K562 (cell line): ENCODE measurements at regions not wholly inside any gene's neighbourhood (a gene's known extent, or its start where the extent isn't known, plus 50 kb on each side); places are given as distances from the start of the nearest gene placed in this dataset.

Source experiments
- ATAC-seq: fragments of 200-7000 bp; cut with Tn5 transposase; 3 replicates; pipeline ENCODE4 v1.9.1; 2020; ENCODE audit warnings: moderate library complexity
- BruUV-seq: library from RNA; stranded (reverse); fragments of 400-500 nt; replicated peaks from 2 replicates; lab custom pipeline; 2021; lab: Mats Ljungman, UMichigan
- CTCF ChIA-PET: fragments of 300-600 bp; formaldehyde crosslinking; extraction: SDS; loops from one replicate; lab custom pipeline; 2021; ENCODE audit warnings: low intra/inter-chr PET ratio; lab: Yijun Ruan, JAX
- POLR2A ChIA-PET: fragments of 300-600, 350-650 bp; sonication (Branson Sonifier 250); formaldehyde crosslinking; extraction: SDS; loops from one replicate; lab custom pipeline; 2021; ENCODE audit warnings: antibody characterized with exemption, inconsistent platforms; lab: Yijun Ruan, JAX
- DNase-seq, 4 experiments: peaks; one replicate each; pipeline versions ENCODE4 v3.0.0 to v3.0.0-alpha.2; 2011 to 2018; ENCODE audit warnings: low spot score in 3 of 4, mixed read lengths in 3 of 4; ENCODE audit errors: extremely low read depth in 1 of 4
- FAIRE-seq: peaks from 2 replicates; lab custom pipeline; 2011; peaks lifted over from hg19 to GRCh38; lab: Jason Lieb, UNC
- H2AFZ ChIP-seq: 2 replicates; pipeline ENCODE4 v1.6.0; 2011; ENCODE audit warnings: low read depth, low read length, control low read depth, inconsistent platforms
- H3K27ac ChIP-seq: fragments of 200-600 bp; 3 replicates; pipeline ENCODE4 v1.8.0; 2011; ENCODE audit warnings: low read depth, mild to moderate bottlenecking, control low read depth, inconsistent platforms, low read length, moderate library complexity, mixed read lengths; ENCODE audit errors: extremely low read depth
- H3K27me3 ChIP-seq, 2 experiments: fragments of 300-600 bp in 1 of 2; 2 replicates in 1 of 2; 3 replicates in 1 of 2; pipeline versions ENCODE4 v1.6.0 to v1.8.0; 2011; ENCODE audit warnings: inconsistent platforms in 2 of 2, low read length in 2 of 2, mild to moderate bottlenecking in 1 of 2, mixed read lengths in 1 of 2, moderate library complexity in 1 of 2; ENCODE audit not compliant: control insufficient read depth in 2 of 2, insufficient read depth in 2 of 2
- H3K36me3 ChIP-seq: fragments of 300-600 bp; 3 replicates; pipeline ENCODE4 v1.8.0; 2011; ENCODE audit warnings: mild to moderate bottlenecking, low read length, inconsistent platforms; ENCODE audit not compliant: control insufficient read depth, insufficient read depth
- H3K4me1 ChIP-seq, 2 experiments: fragments of 200-600 bp in 1 of 2; replicated peaks in 1 of 2; 2 replicates in 1 of 2; 3 replicates in 1 of 2; pipeline versions ENCODE4 v1.5.1 to v1.8.0; 2011; ENCODE audit warnings: inconsistent platforms in 2 of 2, low read length in 2 of 2, mild to moderate bottlenecking in 1 of 2, mixed read lengths in 1 of 2, moderate library complexity in 1 of 2; ENCODE audit not compliant: control insufficient read depth in 2 of 2, insufficient read depth in 2 of 2
- H3K4me2 ChIP-seq: 2 replicates; pipeline ENCODE4 v1.6.1; 2011; ENCODE audit warnings: low read length, control low read depth, inconsistent platforms, mixed read lengths; ENCODE audit not compliant: insufficient read depth
- H3K4me3 ChIP-seq: fragments of 200-600 bp; sonication (generic), shearing (Covaris generic); 2 replicates; pipeline ENCODE4 v1.5.1; 2016; ENCODE audit warnings: control low read depth, inconsistent platforms
- H3K79me2 ChIP-seq: fragments of 200-600 bp; 3 replicates; pipeline ENCODE4 v1.8.0; 2011; ENCODE audit warnings: low read length, inconsistent platforms; ENCODE audit not compliant: control insufficient read depth, insufficient read depth
- H3K9ac ChIP-seq, 2 experiments: 2 replicates each; pipeline versions ENCODE4 v1.6.0 to v1.6.1; 2011; ENCODE audit warnings: low read depth in 2 of 2, low read length in 2 of 2, control low read depth in 1 of 2, inconsistent platforms in 1 of 2, mild to moderate bottlenecking in 1 of 2, mixed read lengths in 1 of 2; ENCODE audit not compliant: insufficient read depth in 1 of 2
- H3K9me1 ChIP-seq: one replicate; pipeline ENCODE4 v1.6.0; 2011; ENCODE audit warnings: inconsistent platforms, mild to moderate bottlenecking, low read length, moderate library complexity; ENCODE audit not compliant: control insufficient read depth, insufficient read depth
- H3K9me3 ChIP-seq: replicated peaks from 2 replicates; pipeline ENCODE4 v1.5.1; 2011; ENCODE audit warnings: low read depth, low read length, inconsistent platforms; ENCODE audit not compliant: control insufficient read depth, insufficient read depth
- H4K20me1 ChIP-seq: replicated peaks from 2 replicates; pipeline ENCODE4 v1.6.1; 2011; ENCODE audit warnings: low read length, inconsistent platforms, mixed read lengths; ENCODE audit not compliant: control insufficient read depth, insufficient read depth
- FOXM1 ChIP-seq, 2 experiments: fragments of 450-650 bp in 1 of 2; sonication (generic) in 1 of 2; formaldehyde crosslinking in 1 of 2; IDR thresholded peaks; 2 replicates each; pipeline versions ENCODE4 v1.6.1 to v1.9.0; 2017 to 2022; ENCODE audit warnings: low read depth in 2 of 2, mild to moderate bottlenecking in 2 of 2, missing genetic modification reagents in 1 of 2, moderate library complexity in 1 of 2
- FOXP1 ChIP-seq: sonication (generic); formaldehyde crosslinking; IDR thresholded peaks from 2 replicates; pipeline ENCODE4 v1.8.0; 2022; ENCODE audit warnings: mild to moderate bottlenecking, missing genetic modification reagents
- NCOR1 ChIP-seq: fragments of 450-650 bp; IDR thresholded peaks from 2 replicates; pipeline ENCODE4 v1.6.1; 2016; ENCODE audit warnings: mild to moderate bottlenecking, moderate library complexity
- NFE2L1 ChIP-seq: fragments of 450-650 bp; IDR thresholded peaks from 2 replicates; pipeline ENCODE4 v1.6.1; 2016; ENCODE audit warnings: missing genetic modification characterization, low read depth, mild to moderate bottlenecking, missing compliant biosample characterization, moderate library complexity, borderline replicate concordance
- NFRKB ChIP-seq: fragments of 450-650 bp; IDR thresholded peaks from 2 replicates; pipeline ENCODE4 v1.6.1; 2016; ENCODE audit warnings: low read depth
- NR2C1 ChIP-seq, 2 experiments: fragments of 450-650 bp; IDR thresholded peaks; 2 replicates each; pipeline ENCODE4 v1.6.1; 2017; ENCODE audit warnings: mild to moderate bottlenecking in 2 of 2, antibody characterized with exemption in 1 of 2, inconsistent platforms in 1 of 2, missing compliant biosample characterization in 1 of 2, missing genetic modification characterization in 1 of 2
- ZNF140 ChIP-seq: fragments of 250-450 bp; sonication (Bioruptor Pico); IDR thresholded peaks from 2 replicates; pipeline ENCODE4 v1.8.0; 2021; ENCODE audit warnings: moderate library complexity, mild to moderate bottlenecking, inconsistent platforms
- WGBS: fragments of 100-300 bp; shearing (Covaris generic); methylation state at CpG from one replicate; pipeline ENCODE4 v1.1.6; 2016; ENCODE audit warnings: low coverage, mixed read lengths; ENCODE audit not compliant: insufficient coverage; ENCODE audit errors: missing lambda C conversion rate; 5-methylcytosine and 5-hydroxymethylcytosine counted together
- in situ Hi-C: fragments of 300-500 bp; cut with MboI; formaldehyde crosslinking; loops from 4 replicates; pipeline ENCODE4 v1.15.0; 2018; ENCODE audit warnings: inconsistent platforms, mixed read lengths
- intact Hi-C: fragments of 100-400 bp; cut with micrococcal nuclease; formaldehyde crosslinking; loops from 2 replicates; pipeline ENCODE4 v1.14.2; 2022
- TF ChIP-seq, protein P1 (sequence below): sonication (generic); formaldehyde crosslinking; IDR thresholded peaks from 2 replicates; pipeline ENCODE4 v1.8.0; 2022; ENCODE audit warnings: mild to moderate bottlenecking, missing genetic modification reagents, borderline replicate concordance
- TF ChIP-seq, protein P2 (sequence below): fragments of 450-650 bp; formaldehyde crosslinking; IDR thresholded peaks from 2 replicates; pipeline ENCODE4 v1.4.0; 2020; ENCODE audit warnings: mild to moderate bottlenecking, moderate library complexity

DNA sequence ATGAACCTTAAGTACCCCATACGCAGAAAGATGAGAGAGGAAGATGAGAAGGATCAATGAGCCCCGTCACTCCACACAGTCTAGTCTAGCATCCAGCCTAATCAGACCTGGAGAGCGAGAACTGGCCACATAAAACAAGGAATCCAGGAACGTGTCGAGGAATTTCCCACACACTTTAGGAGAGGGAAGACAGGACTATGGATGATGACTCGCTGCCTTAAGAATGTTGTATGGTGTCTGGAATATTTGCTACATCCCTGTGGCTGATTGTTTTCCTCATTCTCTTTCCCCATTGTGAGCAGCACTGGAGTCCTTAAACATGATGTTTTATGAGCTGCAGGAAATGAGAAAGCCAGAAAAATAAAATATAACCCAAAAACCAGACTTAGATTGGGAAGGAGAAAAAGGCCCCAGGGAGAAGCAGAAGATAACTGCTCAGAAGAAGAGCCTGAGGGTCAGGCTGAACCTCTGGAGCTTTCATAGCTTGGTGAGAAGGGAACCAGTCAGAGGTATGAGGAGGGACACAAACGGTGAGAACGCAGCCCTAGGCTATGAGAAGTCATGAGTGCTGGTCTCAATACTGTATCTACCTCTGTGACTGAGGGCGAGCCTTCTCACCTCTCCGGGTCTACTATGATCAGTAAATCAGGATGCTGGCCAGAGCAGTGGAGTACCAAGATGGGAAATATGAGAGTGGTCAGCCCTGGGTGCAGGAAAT, 139.5 kb upstream of the NOCT start:
- Histone ChIP-seq H3K9ac (no peak overlapping the region), H3K9me3 (no peaks in the 10 kb centered on the region), H3K4me1 (no peaks in the 10 kb centered on the region; a peak in 2 of 5 replicates), H3K27ac (no peak overlapping the region), H3K9me1 (no peaks in the 10 kb centered on the region), H3K4me2 (no peak overlapping the region), H3K27me3 (peaks cover 27 to 32% of the 10 kb centered on the region in 2 experiments), H2AFZ (no peak overlapping the region), H3K4me3 (no peak overlapping the region), H4K20me1 (no peaks in the 10 kb centered on the region), H3K36me3 (no peaks in the 10 kb centered on the region), H3K79me2 (no peaks in the 10 kb centered on the region)
- no TSS peak for BruUV-seq
- WGBS = 2% methylated on average over 10 of the region's 10 CpGs
- FAIRE-seq (no peak), DNase-seq (no peak), ATAC-seq (no peak)
- in situ Hi-C loops = loop anchor here (10.0 kb wide), 1 partner anchor 191 kb away; no protein-coding TSS in a partner anchor
- TF ChIP-seq NFRKB = no peak
- ChIA-PET CTCF (no interaction called here), POLR2A (interaction anchor here (0.8 to 1.0 kb wide), 3 partner anchors 12 to 296 kb away, joined by 3 read pairs; no protein-coding TSS in a partner anchor)
- intact Hi-C loops = no loop called here

DNA sequence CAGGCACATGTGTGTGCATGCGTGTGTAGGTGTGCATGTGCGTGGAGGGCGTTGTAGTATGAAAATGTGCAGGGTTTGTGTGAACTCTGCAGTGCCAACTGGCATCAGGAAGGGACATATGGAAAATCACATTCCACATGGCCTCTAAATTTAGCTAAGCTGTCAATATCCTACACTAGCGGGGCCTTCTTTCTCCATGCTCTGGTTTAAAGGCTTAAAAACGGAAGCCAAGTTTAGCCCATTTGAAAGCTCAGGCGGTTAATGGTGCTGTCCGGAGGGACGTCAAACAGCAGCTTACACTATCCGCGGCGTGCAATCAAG, 144.1 kb upstream of the NOCT start:
- Histone ChIP-seq H3K36me3 (no peaks in the 10 kb centered on the region), H3K4me1 (no peaks in the 10 kb centered on the region; a peak in 1 of 5 replicates), H3K9ac (no peak overlapping the region), H3K4me2 (no peak overlapping the region), H3K9me1 (no peaks in the 10 kb centered on the region), H3K79me2 (no peaks in the 10 kb centered on the region), H3K27ac (no peak overlapping the region), H3K4me3 (no peak overlapping the region), H4K20me1 (no peaks in the 10 kb centered on the region), H3K9me3 (no peaks in the 10 kb centered on the region), H3K27me3 (peaks cover 17 to 25% of the 10 kb centered on the region in 2 experiments), H2AFZ (0 out of 2 replicates have a peak overlapping the region, but pooled peaks have one; percentile 30)
- ChIA-PET POLR2A (interaction anchor here (0.6 to 1.5 kb wide), 4 partner anchors 46 to 630 kb away, joined by 3 to 5 read pairs (median 3); partner anchors contain the start of gene SLC7A11), CTCF (interaction anchor here (0.6 to 1.2 kb wide), 4 partner anchors 836 to 1747 kb away, joined by 3 to 6 read pairs (median 3); no protein-coding TSS in a partner anchor)
- in situ Hi-C loops (loop anchor here (10.0 to 25.0 kb wide), 3 partner anchors 187 to 1134 kb away; no protein-coding TSS in a partner anchor), intact Hi-C loops (loop anchor here (1.0 to 5.0 kb wide), 6 partner anchors 48 to 835 kb away; no protein-coding TSS in a partner anchor)
- no TSS peak for BruUV-seq
- FAIRE-seq (no peak), DNase-seq (no peak), ATAC-seq (no peak)
- 15% methylated on average over 8 of the region's 11 CpGs for WGBS
- TF ChIP-seq NFE2L1 (tag) (no peak), FOXM1 (IDR thresholded peaks at IDR 0.05; ENCODE audit: low read depth) (no peak), FOXM1 (CRISPR knock-in tag; IDR thresholded peaks at IDR 0.05; ENCODE audit: low read depth) (no peak), NCOR1 (no peak), NR2C1 (IDR thresholded peaks at IDR 0.05) (no peak), NR2C1 (tag; IDR thresholded peaks at IDR 0.05) (no peak), FOXP1 (CRISPR knock-in tag) (no peak), ZNF140 (CRISPR knock-in tag) (no peak)
- TF ChIP-seq, protein P1, sequence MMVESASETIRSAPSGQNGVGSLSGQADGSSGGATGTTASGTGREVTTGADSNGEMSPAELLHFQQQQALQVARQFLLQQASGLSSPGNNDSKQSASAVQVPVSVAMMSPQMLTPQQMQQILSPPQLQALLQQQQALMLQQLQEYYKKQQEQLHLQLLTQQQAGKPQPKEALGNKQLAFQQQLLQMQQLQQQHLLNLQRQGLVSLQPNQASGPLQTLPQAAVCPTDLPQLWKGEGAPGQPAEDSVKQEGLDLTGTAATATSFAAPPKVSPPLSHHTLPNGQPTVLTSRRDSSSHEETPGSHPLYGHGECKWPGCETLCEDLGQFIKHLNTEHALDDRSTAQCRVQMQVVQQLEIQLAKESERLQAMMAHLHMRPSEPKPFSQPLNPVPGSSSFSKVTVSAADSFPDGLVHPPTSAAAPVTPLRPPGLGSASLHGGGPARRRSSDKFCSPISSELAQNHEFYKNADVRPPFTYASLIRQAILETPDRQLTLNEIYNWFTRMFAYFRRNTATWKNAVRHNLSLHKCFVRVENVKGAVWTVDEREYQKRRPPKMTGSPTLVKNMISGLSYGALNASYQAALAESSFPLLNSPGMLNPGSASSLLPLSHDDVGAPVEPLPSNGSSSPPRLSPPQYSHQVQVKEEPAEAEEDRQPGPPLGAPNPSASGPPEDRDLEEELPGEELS (CRISPR knock-in tag) = no peak
- TF ChIP-seq, protein P2, sequence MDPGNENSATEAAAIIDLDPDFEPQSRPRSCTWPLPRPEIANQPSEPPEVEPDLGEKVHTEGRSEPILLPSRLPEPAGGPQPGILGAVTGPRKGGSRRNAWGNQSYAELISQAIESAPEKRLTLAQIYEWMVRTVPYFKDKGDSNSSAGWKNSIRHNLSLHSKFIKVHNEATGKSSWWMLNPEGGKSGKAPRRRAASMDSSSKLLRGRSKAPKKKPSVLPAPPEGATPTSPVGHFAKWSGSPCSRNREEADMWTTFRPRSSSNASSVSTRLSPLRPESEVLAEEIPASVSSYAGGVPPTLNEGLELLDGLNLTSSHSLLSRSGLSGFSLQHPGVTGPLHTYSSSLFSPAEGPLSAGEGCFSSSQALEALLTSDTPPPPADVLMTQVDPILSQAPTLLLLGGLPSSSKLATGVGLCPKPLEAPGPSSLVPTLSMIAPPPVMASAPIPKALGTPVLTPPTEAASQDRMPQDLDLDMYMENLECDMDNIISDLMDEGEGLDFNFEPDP = no peak
